SK-N-MC (cell line): ENCODE measurements at regions not wholly inside any gene's neighbourhood (a gene's known extent, or its start where the extent isn't known, plus 50 kb on each side); places are given as distances from the start of the nearest gene placed in this dataset.
"Not testable (repeated sequence)": the region's sequence is repeated elsewhere in the genome, so short reads cannot be mapped to it uniquely, and the experiment has no call there.

Experiments
- DNase-seq: peaks from one replicate; pipeline ENCODE4 v3.0.0-alpha.2; 2011; ENCODE audit warnings: low read depth, low spot score
- H3K27ac ChIP-seq: fragments of 200-600 bp; sonication (generic); 2 replicates; pipeline ENCODE4 v1.5.1; 2016; ENCODE audit warnings: mixed run types
- H3K36me3 ChIP-seq: fragments of 200-600 bp; sonication (generic); 2 replicates; pipeline ENCODE4 v1.6.1; 2017; ENCODE audit warnings: antibody characterized with exemption, low read length, mixed read lengths; ENCODE audit not compliant: insufficient read depth
- H3K4me3 ChIP-seq: fragments of 200-600 bp; sonication (generic); 2 replicates; pipeline ENCODE4 v1.5.1; 2016
- H3K9ac ChIP-seq: fragments of 200-600 bp; sonication (generic); 2 replicates; pipeline ENCODE4 v1.8.0; 2017; ENCODE audit warnings: mixed run types, mixed read lengths; ENCODE audit not compliant: insufficient read length
- H3K9me3 ChIP-seq: fragments of 200-600 bp; sonication (generic); 2 replicates; pipeline ENCODE4 v1.6.1; 2017; ENCODE audit warnings: low read depth, mild to moderate bottlenecking, antibody characterized with exemption, low read length, moderate library complexity, mixed read lengths

DNA sequence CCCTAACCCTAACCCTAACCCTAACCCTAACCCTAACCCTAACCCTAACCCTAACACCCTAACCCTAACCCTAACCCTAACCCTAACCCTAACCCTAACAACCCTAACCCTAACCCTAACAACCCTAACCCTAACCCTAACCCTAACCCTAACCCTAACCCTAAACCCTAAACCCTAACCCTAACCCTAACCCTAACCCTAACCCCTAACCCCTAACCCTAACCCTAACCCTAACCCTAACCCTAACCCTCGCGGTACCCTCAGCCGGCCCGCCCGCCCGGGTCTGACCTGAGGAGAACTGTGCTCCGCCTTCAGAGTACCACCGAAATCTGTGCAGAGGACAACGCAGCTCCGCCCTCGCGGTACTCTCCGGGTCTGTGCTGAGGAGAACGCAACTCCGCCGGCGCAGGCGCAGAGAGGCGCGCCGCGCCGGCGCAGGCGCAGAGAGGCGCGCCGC is 270.7 kb downstream of the OR4F29 start:
- not testable (repeated sequence) for H3K9me3 ChIP-seq, H3K9ac ChIP-seq, H3K36me3 ChIP-seq, H3K4me3 ChIP-seq, H3K27ac ChIP-seq, DNase-seq

DNA sequence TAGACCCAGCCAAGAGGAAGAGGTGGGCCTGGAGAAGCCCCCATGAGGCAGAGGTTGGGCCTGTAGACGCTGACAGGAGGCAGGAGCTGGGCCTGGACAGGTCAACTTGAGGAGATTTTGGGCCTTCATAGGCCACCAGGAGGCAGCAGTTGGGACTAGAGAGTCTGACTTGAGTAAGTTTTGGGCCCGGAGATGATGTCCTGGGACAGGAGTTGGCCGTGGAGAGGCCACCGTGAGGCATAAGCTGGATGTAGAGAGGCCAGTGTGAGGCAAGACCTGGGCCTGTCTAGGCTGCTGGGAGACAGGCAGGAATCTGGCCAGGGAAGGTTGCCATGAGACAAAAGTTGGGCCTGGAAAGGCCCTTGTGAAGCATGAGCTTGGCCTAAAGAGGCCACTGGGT is 312.6 kb downstream of the OR4F29 start:
- DNase-seq, H3K27ac ChIP-seq, H3K9ac ChIP-seq, H3K36me3 ChIP-seq, H3K4me3 ChIP-seq, H3K9me3 ChIP-seq: not testable (repeated sequence)

- not testable (repeated sequence) for H3K9me3 ChIP-seq, H3K4me3 ChIP-seq, H3K36me3 ChIP-seq, DNase-seq, H3K27ac ChIP-seq, H3K9ac ChIP-seq
Measured at GRCh38 chr1:137664-138063, 313.8 kb downstream of the OR4F29 start.

DNA sequence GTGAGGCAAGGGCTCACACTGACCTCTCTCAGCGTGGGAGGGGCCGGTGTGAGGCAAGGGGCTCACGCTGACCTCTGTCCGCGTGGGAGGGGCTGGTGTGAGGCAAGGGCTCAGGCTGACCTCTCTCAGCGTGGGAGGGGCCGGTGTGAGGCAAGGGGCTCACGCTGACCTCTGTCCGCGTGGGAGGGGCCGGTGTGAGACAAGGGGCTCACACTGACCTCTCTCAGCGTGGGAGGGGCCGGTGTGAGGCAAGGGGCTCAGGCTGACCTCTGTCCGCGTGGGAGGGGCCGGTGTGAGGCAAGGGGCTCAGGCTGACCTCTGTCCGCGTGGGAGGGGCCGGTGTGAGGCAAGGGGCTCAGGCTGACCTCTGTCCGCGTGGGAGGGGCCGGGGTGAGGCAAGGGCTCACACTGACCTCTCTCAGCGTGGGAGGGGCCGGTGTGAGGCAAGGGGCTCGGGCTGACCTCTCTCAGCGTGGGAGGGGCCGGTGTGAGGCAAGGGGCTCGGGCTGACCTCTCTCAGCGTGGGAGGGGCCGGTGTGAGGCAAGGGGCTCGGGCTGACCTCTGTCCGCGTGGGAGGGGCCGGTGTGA is 315.0 kb downstream of the OR4F29 start:
- DNase-seq: not testable (repeated sequence)

DNA sequence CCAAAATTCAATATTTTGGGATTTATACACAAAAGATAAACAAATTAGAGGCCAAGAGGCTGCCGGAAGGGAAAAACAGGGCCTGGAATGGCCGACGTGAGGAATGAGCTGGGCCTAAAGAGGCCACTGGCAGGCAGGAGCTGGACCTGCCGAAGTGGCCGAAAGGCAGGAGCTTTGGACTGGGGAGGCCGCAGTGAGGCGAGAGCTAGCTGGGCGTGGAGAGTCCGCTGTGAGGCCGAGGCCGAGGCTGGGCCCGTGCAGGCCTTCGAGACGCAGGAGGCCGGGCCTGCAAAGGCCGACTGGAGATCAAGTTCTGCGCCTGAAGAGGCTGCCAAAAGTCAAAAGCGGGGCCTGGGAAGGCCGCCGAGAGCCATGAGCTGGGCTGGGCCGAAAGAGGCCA is 316.5 kb downstream of the OR4F29 start:
- H3K9ac ChIP-seq, H3K4me3 ChIP-seq, H3K36me3 ChIP-seq, H3K27ac ChIP-seq, DNase-seq, H3K9me3 ChIP-seq: not testable (repeated sequence)

More for the DNA sequence above, 315.0 kb downstream of the OR4F29 start:
- H3K9ac ChIP-seq, H3K36me3 ChIP-seq, H3K9me3 ChIP-seq, H3K27ac ChIP-seq, H3K4me3 ChIP-seq: not testable (repeated sequence)

GRCh38 chr1:118440-118839 is 333.0 kb downstream of the OR4F29 start:
- not testable (repeated sequence) for H3K4me3 ChIP-seq, H3K27ac ChIP-seq, H3K9ac ChIP-seq, H3K9me3 ChIP-seq, DNase-seq, H3K36me3 ChIP-seq

DNA sequence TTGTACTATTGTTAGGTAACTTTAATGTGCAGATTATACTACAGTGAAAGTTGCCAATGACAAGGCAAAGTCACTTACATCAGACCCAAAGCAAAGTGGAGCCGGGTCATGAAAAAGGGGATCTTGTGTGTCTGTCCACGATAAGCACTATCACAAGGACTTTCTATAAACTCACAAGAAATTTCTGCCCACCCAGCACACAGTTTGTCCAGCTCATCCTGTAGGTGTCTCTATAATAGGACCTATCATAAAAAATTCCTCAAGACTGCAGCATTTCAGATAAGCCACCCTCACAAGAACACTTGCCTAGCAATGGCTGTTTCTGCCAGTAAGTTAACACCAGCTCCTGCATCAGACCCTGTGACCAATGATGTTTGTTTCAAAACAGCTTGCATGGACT is 335.9 kb downstream of the OR4F29 start:
- not testable (repeated sequence) for H3K27ac ChIP-seq, H3K4me3 ChIP-seq, DNase-seq, H3K9ac ChIP-seq, H3K36me3 ChIP-seq, H3K9me3 ChIP-seq

DNA sequence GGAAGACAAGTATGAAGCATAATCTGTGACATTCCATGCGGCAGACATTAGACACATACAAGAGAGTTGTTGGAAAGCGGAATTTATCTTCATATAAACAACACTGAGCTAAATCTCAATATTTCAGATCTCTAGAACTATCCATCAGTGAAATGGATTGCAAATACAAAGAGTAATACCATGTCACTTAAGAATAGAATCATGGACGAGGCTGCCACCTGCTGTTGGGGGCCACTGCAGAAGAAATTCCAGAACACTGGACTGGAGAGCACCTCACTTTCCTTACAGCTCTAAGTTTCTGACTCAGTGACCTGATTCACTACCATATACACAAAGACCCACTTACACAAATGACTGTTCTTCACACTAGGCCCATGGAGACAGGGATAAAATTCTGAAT is 346.7 kb downstream of the OR4F29 start:
- H3K9ac ChIP-seq, H3K36me3 ChIP-seq, H3K27ac ChIP-seq, H3K4me3 ChIP-seq, H3K9me3 ChIP-seq, DNase-seq: not testable (repeated sequence)

DNA sequence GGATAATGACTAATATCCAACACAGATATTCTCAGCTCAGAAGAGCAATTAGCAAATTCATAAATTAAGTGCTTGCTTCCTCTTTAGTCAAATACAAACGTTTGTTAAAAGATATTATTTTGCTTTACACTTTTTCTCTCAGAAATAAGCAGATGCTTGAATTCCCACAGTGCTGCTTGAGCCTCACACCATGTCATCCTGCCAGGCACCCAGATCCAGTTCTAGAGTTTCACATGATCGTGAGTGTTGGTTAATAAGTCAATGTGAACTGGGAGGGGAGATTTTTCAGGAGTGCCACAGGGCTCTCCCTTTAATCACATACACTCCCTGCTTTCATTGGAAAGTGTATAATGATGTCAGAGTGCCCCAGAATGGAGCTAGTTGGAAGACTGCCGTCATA is 352.0 kb downstream of the OR4F29 start:
- H3K9me3 ChIP-seq, H3K9ac ChIP-seq, H3K27ac ChIP-seq, H3K36me3 ChIP-seq, H3K4me3 ChIP-seq, DNase-seq: not testable (repeated sequence)

DNA sequence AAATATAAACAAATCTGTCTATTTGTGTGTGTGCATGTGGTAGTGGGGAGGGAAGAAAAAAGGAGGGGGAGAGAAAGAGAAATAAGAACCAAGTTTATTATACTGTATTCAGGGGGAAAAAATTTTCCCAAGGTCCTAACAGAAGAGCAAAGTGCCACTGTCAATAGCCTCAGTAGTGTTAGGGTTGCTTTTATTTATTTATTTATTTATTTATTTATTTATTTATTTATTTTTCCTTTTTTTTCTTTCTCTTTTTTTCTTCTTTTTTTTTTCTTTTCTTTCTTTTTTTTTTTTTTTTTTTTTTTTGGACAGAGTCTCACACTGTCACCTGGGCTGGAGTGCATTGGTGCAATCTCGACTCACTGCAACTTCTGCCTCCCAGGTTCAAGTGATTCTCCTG is 352.7 kb downstream of the OR4F29 start:
- H3K9me3 ChIP-seq, DNase-seq, H3K27ac ChIP-seq, H3K36me3 ChIP-seq, H3K9ac ChIP-seq, H3K4me3 ChIP-seq: not testable (repeated sequence)

DNA sequence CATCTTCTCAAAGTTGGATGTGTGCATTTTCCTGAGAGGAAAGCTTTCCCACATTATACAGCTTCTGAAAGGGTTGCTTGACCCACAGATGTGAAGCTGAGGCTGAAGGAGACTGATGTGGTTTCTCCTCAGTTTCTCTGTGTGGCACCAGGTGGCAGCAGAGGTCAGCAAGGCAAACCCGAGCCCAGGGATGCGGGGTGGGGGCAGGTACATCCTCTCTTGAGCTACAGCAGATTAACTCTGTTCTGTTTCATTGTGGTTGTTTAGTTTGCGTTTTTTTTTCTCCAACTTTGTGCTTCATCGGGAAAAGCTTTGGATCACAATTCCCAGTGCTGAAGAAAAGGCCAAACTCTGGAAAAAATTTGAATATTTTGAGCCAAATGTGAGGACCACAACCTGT is 360.2 kb downstream of the OR4F29 start:
- H3K27ac ChIP-seq, H3K9ac ChIP-seq, H3K36me3 ChIP-seq, H3K4me3 ChIP-seq, DNase-seq, H3K9me3 ChIP-seq: not testable (repeated sequence)

DNA sequence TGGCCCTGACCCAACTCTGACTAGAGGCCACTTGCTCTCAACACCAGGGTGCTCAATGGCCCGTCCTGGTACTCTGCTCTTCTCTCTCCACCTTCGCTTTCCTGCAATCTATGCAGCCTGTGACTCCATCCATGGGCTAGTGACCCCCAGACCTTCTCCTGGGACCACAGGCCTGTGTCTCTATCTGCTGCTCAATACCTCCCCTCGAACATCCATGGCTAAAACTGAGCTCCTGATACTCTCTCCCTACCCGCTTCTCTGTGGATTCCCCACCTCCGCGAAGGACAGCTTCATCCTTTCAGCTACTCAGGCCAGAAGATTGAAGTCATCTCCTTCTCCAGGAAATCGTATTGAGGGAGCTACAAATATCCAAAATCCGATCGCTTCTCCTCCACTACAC is 363.4 kb downstream of the OR4F29 start:
- DNase-seq: not testable (repeated sequence)

GRCh38 chr1:79152-79551 is 372.3 kb downstream of the OR4F29 start:
- not testable (repeated sequence) for H3K27ac ChIP-seq, DNase-seq, H3K9me3 ChIP-seq, H3K9ac ChIP-seq, H3K36me3 ChIP-seq, H3K4me3 ChIP-seq

More for the DNA sequence above, 363.4 kb downstream of the OR4F29 start:
- not testable (repeated sequence) for H3K4me3 ChIP-seq, H3K27ac ChIP-seq, H3K36me3 ChIP-seq, H3K9me3 ChIP-seq, H3K9ac ChIP-seq

DNA sequence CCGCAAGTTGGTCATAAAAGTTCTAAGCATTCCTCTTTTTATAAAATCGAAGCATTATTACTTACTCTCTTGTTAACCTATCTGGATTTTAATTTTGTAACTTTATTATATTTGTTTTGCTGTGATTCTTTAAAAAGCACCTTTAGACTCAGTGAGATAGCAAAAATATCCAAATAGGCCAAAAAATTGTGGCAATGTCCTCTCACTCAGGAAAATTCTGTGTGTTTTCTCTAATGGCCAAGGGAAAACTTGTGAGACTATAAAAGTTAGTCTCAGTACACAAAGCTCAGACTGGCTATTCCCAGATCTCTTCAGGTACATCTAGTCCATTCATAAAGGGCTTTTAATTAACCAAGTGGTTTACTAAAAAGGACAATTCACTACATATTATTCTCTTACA is 386.4 kb downstream of the OR4F29 start, which contains the start of gene OR4F5:
Gene OR4F5, plus strand, starts transcription at position 301 of the 400 bp plus-strand sequence.
- DNase-seq, H3K9ac ChIP-seq, H3K4me3 ChIP-seq, H3K9me3 ChIP-seq, H3K27ac ChIP-seq, H3K36me3 ChIP-seq: not testable (repeated sequence)

- H3K9ac ChIP-seq, H3K36me3 ChIP-seq, H3K4me3 ChIP-seq, H3K27ac ChIP-seq, DNase-seq, H3K9me3 ChIP-seq: not testable (repeated sequence)
Measured at GRCh38 chr1:56014-56531, 395.4 kb downstream of the OR4F29 start.
